ENCODE measurements at regions not wholly inside any gene's neighbourhood (a gene's known extent, or its start where the extent isn't known, plus 50 kb on each side); places are given as distances from the start of the nearest gene placed in this dataset.

GRCh38 chr20:47998736-47999135 lies 213.5 kb upstream of the SULF2 start:
- TF ChIP-seq EZH2phosphoT487 (IDR thresholded peaks at IDR 0.05; ENCODE audit: borderline replicate concordance): no peak
- TF ChIP-seq CTCF (conservative IDR thresholded peaks at IDR 0.05; ENCODE audit: low read length): no peak
- no peaks in the 10 kb centered on the region for H3F3A ChIP-seq (ENCODE audit: low read depth)
- no peaks in the 10 kb centered on the region for H3K79me2 ChIP-seq (ENCODE audit: insufficient read depth, low read length)
- H3K36me3 ChIP-seq (ENCODE audit: insufficient read depth, low read length): no peaks in the 10 kb centered on the region
- no peak overlapping the region for H3K4me3 ChIP-seq (ENCODE audit: low read length, poor library complexity, severe bottlenecking)
- H3K4me2 ChIP-seq (ENCODE audit: low read depth, low read length, poor library complexity, severe bottlenecking): no peak overlapping the region
- H3K4me1 ChIP-seq (ENCODE audit: insufficient read depth, low read length, poor library complexity, severe bottlenecking): no peaks in the 10 kb centered on the region
- no peak overlapping the region for H3K9ac ChIP-seq (ENCODE audit: low read depth, low read length, poor library complexity, severe bottlenecking)
- no peak overlapping the region for H2AFZ ChIP-seq (ENCODE audit: low read length)
- H3K27me3 ChIP-seq (ENCODE audit: insufficient read depth, low read length, poor library complexity, severe bottlenecking): no peaks in the 10 kb centered on the region
- H4K20me1 ChIP-seq (ENCODE audit: insufficient read depth, low read length, poor library complexity, severe bottlenecking): no peaks in the 10 kb centered on the region
- H3K9me3 ChIP-seq (ENCODE audit: insufficient read depth, low read depth, low read length): 0 out of 2 replicates have a peak, but pooled peaks cover 4% of the 10 kb centered on the region
- H3K9me2 ChIP-seq (replicated peaks; ENCODE audit: low read depth, low read length): no peaks in the 10 kb centered on the region

DNA sequence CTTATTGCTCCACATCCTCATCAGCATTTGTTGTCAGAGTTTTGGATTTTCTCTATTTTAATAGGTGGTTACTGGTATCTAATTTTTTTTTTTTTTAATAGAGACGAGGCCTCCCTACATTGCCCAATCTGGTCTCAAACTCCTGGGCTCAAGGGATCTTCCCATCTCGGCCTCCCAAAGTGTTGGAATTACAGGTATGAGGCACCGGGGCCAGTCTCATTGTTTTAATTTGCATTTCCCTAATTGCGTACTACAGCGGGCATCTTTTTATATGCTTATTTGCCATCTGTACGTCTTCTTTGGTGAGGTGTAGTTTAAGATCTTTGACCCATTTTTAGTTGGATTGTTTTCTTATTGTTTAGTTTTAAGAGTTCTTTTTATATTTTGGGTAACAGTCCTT lies 210.4 kb upstream of the SULF2 start:
- Histone ChIP-seq H3K4me1 (ENCODE audit: insufficient read depth, low read length, poor library complexity, severe bottlenecking) (no peaks in the 10 kb centered on the region), H2AFZ (ENCODE audit: low read length) (no peak overlapping the region), H3K79me2 (ENCODE audit: insufficient read depth, low read length) (no peaks in the 10 kb centered on the region), H3K9ac (ENCODE audit: low read depth, low read length, poor library complexity, severe bottlenecking) (no peak overlapping the region), H3F3A (ENCODE audit: low read depth) (no peaks in the 10 kb centered on the region), H3K4me2 (ENCODE audit: low read depth, low read length, poor library complexity, severe bottlenecking) (no peak overlapping the region), H3K9me2 (replicated peaks; ENCODE audit: low read depth, low read length) (no peaks in the 10 kb centered on the region), H4K20me1 (ENCODE audit: insufficient read depth, low read length, poor library complexity, severe bottlenecking) (no peaks in the 10 kb centered on the region), H3K36me3 (ENCODE audit: insufficient read depth, low read length) (no peaks in the 10 kb centered on the region), H3K4me3 (ENCODE audit: low read length, poor library complexity, severe bottlenecking) (no peak overlapping the region), H3K9me3 (ENCODE audit: insufficient read depth, low read depth, low read length) (no peaks in the 10 kb centered on the region), H3K27me3 (ENCODE audit: insufficient read depth, low read length, poor library complexity, severe bottlenecking) (no peaks in the 10 kb centered on the region)
- TF ChIP-seq EZH2phosphoT487 (IDR thresholded peaks at IDR 0.05; ENCODE audit: borderline replicate concordance): no peak
- no peak for TF ChIP-seq CTCF (conservative IDR thresholded peaks at IDR 0.05; ENCODE audit: low read length)

GRCh38 chr20:47993817-47994216 lies 208.5 kb upstream of the SULF2 start:
- H2AFZ ChIP-seq (ENCODE audit: low read length): no peak overlapping the region
- H3F3A ChIP-seq (ENCODE audit: low read depth): no peaks in the 10 kb centered on the region
- no peaks in the 10 kb centered on the region for H4K20me1 ChIP-seq (ENCODE audit: insufficient read depth, low read length, poor library complexity, severe bottlenecking)
- H3K9ac ChIP-seq (ENCODE audit: low read depth, low read length, poor library complexity, severe bottlenecking): no peak overlapping the region
- no peaks in the 10 kb centered on the region for H3K4me1 ChIP-seq (ENCODE audit: insufficient read depth, low read length, poor library complexity, severe bottlenecking)
- H3K9me3 ChIP-seq (ENCODE audit: insufficient read depth, low read depth, low read length): no peaks in the 10 kb centered on the region
- no peaks in the 10 kb centered on the region for H3K36me3 ChIP-seq (ENCODE audit: insufficient read depth, low read length)
- H3K4me2 ChIP-seq (ENCODE audit: low read depth, low read length, poor library complexity, severe bottlenecking): no peak overlapping the region
- no peaks in the 10 kb centered on the region for H3K9me2 ChIP-seq (replicated peaks; ENCODE audit: low read depth, low read length)
- no peaks in the 10 kb centered on the region for H3K79me2 ChIP-seq (ENCODE audit: insufficient read depth, low read length)
- TF ChIP-seq CTCF (conservative IDR thresholded peaks at IDR 0.05; ENCODE audit: low read length) (no peak), EZH2phosphoT487 (IDR thresholded peaks at IDR 0.05; ENCODE audit: borderline replicate concordance) (no peak)
- no peaks in the 10 kb centered on the region for H3K27me3 ChIP-seq (ENCODE audit: insufficient read depth, low read length, poor library complexity, severe bottlenecking)
- no peak overlapping the region for H3K4me3 ChIP-seq (ENCODE audit: low read length, poor library complexity, severe bottlenecking)
